CD4-positive, alpha-beta T cell treated with Interleukin-6 at 100 ng/mL for 8 hours (primary cell): ENCODE measurements at regions not wholly inside any gene's neighbourhood (a gene's known extent, or its start where the extent isn't known, plus 50 kb on each side); places are given as distances from the start of the nearest gene placed in this dataset.
"Not testable (repeated sequence)": the region's sequence is repeated elsewhere in the genome, so short reads cannot be mapped to it uniquely, and the experiment has no call there.

Source experiments
- DNase-seq: peaks from one replicate; pipeline ENCODE4 v3.0.0-alpha.2; 2020; ENCODE audit warnings: mixed read lengths, low spot score

DNA sequence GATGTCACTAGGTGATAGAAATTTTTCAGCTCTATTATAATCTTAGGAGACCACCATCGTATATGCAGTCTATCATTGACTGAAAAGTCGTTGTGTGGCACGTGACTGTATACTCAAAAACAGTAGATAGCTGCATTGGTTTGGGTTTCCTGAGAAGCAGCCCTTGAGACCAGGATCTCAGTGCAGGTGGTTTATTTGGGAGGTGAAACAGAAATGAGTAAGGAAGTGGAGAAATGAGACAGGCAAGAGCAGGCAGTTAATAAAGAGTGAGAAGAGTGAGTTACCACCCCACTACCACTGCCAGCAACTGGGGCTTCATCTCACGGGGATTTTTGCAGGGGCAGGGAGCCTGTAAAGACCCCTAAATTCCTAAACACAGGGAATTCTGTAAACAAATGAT, 221.0 kb downstream of the SHQ1 start:
- no peak for DNase-seq

DNA sequence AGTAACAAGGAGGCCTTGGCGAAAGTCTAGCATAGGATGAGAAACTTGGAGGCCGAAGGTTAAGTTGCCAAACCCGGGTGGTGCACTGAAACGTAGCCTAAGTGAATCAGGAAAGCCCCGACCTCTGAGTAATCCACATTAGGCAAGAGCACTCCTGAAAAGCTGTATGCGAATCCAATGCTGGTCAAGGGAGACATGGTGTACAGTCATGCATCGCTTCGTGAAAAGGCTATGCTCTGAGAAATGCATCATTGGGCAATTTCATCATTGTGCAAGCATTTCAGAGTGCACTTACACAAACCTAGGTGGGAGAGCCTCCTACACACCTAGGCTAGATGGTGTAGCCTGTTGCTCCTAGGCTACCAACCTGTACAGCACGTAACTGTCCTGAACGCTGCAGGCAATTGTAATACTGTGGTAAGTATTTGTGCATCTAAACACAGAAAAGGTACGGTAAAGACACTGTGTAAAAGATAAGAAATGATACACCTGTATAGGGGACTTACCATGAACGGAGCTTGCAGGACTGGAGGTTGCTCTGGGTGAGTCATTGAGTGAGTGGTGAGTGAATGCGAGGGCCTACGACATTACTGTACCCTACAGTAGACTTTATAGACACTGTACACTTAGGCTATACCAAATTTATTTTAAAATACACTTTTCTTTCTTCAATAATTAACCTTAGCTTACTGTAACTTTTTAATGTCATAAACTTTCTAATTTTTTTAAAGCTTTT, 222.5 kb downstream of the SHQ1 start:
- DNase-seq: no peak

DNA sequence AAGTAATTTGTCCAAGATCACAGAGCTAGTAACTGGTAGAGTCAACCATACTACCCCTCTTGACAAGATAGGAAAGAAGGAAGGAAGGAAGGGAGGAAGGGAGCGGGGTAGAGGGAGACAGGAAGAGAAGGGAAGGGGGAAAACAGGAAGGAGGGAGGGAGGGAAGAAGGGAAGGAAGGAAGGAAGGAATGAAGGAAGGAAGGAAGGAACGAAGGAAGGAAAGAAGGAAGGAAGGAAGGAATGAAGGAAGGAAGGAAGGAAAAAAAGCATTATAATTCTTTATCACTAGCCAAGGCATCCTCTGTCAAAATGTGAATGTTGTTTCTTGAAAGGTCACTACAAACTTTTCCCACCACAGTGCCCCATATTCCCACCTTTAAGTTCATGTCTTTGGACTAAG, 223.6 kb downstream of the SHQ1 start:
- DNase-seq: no peak

DNA sequence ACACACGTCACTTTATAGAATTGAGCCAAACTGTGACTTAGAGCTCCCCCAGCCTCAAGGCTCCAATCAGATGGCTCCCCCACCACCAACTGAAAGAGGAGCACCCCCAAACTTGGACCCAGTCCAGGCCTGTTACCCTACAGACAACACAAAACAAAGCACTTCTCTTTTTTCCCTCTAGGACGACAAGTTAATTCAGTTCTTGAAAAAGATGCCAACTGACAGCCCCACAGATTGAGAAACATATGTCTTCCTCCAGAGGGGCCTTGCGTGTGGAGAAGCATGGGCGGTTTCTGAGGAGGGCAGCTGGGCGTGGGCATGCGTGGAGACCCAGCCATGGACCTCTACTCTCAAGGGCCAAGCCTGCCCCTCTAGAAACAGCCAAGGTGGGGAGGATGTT, 229.5 kb downstream of the SHQ1 start:
- no peak for DNase-seq

DNA sequence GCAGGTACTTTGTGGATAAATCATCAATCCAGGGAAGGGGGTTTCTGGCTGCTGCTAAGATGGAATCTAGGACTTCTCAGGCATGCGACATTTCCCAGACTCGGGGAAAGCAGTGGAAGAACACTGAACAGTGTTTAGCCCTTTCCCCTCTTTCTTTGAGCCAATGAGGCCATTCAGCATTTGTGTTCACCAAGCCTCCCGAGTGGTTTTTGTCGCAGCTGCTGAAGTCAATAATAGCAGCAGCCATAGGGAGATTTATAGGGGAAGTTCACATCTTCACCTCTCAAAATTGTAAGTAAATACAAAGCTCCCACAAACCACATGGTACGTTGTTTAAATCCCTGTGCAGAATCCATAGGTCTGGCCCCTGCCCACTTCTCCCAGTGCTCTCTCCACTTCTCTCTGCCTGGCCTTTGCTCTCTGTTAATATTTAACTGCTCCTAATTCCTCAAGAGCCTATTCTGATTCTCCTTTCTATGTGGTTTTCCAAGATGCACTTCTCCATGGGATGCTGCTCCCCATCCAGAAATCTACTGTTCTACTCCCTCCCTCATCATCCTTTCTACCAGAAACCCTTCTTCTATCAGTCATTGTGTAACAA, 230.7 kb downstream of the SHQ1 start:
- no peak for DNase-seq

DNA sequence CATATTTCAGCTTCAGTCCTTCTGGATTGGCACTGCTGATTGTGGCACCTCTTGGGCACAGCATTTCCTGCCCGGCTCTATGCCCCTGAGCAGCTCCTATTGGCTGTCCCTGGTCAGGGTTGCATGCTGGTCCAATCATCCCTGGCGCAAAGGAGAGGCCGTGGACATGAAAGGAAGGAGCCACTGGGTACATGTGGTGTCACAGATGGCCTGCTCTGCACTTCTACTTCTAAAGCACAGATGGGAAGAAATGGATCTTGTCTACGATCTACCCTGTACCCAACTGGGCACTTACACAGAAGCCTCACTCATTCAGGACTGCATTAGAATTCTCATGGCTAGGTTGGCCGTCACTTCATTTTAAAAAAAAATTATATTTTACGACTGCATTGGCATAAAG, 232.5 kb downstream of the SHQ1 start:
- no peak for DNase-seq

DNA sequence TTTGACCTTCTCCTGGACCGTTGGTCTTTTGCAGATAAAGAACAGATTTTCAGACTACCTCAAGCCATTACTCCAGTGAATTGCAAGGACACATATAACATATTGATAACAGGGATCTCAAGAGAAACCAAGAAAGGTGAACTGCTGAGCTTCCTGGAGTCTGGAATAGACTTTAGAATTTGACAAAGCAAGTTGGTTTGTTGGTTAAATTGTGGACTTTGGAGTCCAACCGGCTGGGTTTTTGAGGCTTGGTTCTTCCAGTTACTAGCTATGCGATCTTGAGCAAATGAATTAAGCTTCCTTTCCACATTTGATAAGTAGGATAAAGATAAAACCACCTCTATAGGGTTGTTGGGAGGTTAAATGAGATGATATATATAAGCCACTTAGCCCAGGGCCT, 233.1 kb downstream of the SHQ1 start:
- no peak for DNase-seq

DNA sequence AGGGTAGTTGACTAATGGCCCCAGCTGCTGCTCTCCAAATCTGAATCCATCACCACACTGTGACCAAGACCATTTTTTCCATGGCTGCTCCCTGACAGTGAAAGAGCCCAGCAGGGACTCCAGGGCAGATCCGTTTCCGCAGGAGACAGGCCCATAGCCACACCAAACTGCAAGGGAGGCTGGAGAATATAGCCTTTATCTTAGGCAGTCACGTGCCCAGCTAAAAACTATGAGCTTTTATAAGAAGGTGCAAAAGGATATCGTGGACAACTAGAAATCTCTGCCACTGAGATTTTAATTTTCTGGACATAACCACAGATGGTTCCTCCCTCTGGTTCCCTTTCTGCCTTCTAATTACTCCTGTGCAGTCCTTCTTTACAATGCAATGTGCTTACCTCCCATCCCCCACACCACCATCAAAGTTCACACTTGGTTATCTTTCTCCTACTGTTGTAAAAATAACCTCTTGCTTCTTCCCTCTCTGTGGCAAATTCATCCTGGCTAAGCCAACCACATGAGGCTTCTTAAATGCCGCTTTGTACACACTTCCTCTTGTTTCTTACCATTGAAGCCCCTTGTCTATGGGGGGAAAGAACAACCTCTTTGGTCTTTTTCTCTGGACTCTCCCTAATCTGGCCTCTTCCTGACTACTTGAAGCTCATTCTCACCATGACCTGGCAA, 233.7 kb downstream of the SHQ1 start:
- DNase-seq: no peak

DNA sequence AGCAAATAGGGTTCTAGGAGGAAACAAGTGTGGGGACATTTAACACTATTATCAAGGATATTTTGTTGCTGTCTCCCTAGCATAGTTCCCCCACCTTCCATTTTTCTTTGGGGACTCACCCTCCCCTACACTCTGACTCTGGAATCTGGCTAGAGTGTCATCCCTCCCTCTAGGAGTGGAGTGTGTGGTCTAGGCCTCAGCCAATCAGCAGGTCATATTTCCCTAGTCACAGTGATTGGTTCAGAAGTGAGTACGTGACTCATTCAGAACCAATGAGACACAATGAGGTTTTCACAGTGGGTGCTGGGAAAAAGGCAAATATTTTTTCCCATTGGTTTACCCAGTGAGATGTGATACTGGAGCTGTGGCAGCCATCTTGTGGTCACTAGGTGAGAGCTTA, 234.4 kb downstream of the SHQ1 start:
- no peak for DNase-seq

DNA sequence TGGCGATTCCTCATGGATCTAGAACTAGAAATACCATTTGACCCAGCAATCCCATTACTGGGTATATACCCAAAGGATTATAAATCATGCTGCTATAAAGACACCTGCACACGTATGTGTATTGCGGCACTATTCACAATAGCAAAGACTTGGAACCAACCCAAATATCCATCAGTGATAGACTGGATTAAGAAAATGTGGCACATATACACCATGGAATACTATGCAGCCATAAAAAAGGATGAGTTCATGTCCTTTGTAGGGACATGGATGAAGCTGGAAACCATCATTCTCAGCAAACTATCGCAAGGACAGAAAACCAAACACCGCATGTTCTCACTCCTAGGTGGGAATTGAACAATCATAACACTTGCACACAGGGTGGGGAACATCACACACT, 239.1 kb downstream of the SHQ1 start:
- not testable (repeated sequence) for DNase-seq

DNA sequence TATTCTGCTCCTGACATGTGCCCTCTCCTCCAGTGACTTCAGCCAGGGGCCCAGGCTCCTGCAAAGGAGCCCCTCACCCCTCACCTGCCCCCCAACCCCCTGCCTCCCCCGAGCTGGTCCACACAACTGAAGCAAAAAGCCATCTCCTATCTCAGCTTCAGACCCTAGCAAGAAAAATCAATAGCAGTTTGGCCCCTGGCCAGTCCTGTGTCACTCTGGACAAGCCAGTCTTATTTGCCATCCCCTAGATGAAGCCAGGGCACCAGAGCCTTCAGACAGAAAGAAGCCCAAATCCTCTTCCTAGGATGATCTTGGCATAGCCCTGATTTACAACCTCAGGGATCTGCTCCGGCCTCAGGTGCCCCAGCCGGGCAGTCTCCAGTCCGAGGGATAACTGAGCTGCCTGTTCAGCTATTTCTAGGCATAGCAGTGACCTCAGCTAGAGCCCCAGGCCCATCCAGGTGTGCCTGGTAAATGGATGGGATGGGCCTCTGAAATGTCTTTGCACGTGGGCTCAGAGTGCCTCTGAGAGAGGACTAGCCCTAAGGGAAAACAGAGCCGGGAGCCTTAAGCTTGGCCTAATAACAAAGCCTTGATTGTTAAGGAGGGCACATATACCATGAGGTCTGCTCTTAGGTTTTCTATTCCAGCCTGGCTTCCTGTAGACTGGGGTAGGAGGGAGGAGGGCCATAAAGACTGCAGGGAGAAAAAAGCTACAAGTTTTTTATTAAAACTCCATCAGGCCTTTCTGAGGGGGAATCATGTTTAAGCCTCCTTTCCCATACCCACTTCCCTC, 242.0 kb downstream of the SHQ1 start:
- DNase-seq: no peak

DNA sequence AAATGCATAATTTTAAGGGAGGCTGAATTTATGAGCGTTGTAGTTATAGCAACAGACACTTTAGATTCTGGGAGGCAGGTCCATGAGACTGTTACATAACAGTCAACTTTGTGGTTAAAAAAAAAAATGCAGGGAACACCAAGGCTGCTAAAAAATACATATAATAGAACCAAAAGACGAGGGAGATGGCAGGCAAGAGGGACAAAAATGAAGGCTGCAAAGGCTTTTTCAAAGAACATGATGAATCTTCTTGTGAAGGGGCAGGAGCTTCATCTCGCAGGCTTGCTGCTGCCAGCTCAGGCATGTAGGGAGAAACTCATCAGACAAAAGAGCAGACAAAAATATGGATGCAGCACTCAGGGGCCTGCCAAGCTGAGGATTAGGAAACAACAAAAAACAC, 243.9 kb downstream of the SHQ1 start:
- no peak for DNase-seq

DNA sequence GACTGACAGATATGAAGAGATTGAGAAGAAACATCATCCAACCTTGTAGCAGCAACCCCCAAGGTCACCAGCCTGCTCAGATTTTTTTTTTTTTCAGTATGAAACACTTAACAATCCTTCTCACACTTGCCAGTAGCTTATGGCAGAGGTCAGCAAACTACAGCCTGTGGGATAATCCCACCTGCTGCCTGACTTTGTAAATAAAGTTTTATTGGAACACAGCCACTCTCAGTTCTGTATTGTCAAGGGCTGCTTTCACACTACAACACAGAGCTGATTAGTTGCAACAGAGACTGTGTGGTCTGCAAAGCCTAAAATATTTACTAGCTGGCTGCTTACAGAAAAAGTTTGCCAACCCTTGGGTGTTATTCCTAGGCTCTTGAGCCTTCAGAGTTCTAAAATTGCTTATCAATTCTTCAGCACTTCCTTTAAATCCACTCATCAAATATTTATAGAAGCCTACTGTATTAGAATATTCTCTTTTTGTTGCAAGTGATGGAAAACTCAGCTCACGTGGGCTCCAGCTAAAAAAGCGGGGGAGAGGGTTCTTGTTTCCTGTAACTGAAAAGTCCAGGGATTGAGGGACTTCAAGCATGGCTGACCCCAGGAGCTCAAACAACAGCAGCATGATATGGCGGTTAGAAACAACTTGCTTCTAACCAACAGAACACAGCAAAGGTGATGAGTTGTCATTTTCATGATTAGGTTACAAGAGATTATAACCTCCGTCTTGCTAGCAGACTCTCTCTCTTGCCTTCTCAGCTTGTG, 246.1 kb downstream of the SHQ1 start:
- DNase-seq: no peak

DNA sequence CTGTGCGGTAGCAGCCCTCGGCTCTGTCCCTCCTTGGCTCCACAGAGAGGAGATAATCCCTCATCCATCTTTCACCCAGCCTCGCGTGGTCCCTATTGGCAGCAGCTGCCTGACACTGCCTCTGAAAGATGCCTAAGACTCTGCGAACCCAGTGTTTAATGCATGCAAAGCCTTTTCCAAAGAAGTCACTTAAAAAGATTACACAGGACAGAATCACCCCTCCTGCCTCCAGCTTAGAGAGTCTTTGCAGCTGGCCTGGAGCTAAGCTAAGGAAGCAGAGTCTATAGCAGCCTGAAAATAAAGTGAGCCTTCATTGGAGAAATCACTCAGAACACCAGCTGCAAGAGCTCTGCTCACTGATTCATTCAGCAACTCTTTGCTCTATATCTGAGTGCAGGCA, 247.2 kb downstream of the SHQ1 start:
- no peak for DNase-seq

DNA sequence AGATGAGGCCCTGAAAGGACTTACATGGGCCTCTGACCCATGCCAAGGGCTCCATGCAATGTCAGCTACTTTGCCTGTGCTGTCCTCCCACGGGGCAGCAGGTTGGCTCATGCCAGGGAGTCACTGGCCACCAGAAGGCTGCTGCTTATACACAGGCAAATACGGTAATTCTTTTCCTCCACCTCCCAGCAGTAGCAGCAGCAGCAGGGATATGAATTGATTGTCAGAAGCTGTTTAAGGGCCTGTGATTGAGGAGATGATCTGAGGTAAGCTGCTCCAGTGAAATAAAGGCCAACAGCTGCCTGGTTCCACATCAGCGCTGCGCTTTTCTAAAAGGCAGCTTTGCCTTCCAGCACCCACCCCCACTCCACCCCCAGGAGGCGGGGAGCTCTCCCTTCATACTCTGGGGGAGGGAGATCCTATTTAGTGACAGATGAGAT, 250.5 kb downstream of the SHQ1 start:
- no peak for DNase-seq

DNA sequence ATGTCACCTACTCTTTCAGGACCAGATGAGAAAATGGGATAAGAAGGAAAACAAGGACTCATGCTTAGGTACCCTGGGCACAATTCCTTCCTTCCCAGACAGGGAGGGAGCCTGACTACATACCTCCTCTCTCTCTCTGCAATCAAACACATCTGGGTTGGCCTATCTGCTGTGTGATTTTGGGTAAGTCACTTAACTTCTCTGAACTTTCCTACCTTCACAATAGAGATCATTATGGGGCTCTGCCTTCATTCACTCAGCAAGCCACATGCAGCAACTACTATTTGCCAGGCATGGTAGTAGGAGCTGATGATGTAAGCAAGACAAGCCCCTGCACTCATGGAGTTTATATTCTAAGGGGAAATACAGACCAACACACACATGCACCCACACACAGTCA, 251.2 kb downstream of the SHQ1 start:
- DNase-seq: no peak

DNA sequence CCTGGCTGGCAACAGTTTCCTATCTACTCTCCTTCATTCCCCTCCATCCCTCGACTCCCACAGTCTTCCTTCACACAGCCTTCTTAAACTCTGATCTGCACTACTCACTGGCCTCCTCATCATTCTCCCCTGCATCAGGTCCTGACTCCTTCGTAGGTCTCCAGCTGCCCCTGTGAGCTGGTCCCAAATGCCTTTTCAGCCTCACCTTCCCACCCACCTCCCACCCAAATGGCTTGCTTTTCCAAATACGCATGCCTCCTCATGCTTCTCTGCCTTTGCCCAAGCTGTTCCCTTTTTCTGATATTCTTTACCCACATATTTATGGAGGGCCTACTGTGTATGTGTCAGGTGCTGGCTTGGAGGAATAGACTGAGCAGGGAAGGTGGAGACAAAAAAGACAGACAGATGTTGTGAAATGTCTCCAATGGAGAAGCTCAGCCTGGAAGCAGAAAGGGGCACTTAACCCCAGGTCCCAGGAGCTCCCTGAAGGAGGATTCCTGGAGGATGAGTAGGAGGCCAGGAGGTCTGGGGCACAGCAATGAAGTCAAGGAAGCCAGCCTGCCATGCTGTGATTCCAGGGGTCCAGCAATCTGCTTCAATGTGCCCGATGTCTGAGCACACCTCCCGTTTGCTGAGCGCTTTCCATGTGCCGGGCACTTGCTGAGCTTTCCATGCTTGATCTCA, 252.2 kb downstream of the SHQ1 start:
- no peak for DNase-seq

DNA sequence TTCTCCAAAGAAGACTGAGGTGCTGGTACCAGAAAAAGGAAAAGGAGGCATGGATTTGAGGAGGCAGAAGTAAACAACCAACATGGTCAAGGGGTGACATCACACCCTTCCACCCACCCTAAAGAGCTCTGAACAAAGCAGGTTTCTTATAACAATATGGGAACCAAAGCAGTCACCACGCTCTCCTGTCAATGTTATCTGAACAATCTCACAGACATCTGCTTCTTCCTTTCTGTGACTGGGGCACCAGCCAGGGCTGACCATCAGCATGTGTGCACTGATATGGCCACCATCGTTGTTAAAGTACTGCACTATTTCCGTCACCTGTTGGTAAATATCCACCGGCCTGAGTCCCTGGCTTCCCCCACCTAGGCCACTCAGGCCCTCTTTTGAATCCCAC, 252.9 kb downstream of the SHQ1 start:
- DNase-seq: no peak

DNA sequence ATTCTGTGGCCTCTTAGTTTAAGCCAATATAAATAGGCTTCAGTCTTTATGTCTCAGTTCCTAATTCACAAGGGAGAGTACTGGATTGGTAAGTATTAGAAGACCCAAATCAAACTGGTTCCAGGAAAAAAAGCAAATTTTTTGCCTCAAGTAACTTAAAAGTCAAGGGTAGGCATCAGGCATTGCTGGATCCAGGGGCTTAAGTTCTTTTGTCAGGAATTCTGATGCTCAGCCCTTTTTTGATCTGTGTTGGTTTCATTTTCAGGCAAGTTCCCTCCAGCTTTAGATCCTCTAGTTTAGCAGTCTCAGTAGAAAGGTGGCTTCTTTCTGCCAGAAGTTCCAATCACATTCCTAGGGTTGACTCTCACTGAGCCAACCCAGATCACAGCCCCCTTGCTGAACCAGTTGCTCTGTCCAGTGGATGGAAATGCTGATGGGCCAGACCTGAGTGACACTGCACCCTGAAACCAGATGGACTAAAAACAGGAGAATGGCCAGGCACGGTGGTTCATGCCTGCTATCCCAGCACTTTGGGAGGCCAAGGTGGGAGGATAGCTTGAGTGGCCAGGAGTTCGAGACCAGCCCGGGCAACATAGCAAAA, 253.5 kb downstream of the SHQ1 start:
- DNase-seq: no peak

DNA sequence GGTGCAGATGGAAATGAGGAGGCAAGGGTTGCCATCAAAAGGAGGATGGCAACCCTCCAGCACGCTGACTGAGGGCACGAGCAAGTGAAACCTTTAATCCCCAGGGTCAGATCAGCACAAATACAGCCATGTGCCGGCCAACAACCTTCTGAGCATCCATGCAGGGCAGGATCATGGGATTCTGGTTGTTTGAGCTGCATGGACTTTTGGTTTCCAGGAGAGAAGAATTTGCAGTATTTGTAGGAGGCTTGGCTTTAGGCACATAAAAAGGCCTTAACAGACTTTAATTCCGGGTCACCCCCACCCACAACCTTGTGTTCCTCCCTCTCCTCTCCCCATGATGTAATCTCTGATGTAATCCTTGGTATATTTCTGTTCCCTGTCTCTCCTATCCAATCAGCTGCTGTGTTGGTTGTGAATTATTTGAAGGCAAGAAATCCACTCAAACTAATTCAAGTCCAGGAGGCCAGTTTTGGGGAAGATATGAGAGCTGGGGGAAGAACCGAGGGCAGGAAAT, 254.3 kb downstream of the SHQ1 start:
- no peak for DNase-seq
